ENCODE measurements at regions not wholly inside any gene's neighbourhood (a gene's known extent, or its start where the extent isn't known, plus 50 kb on each side); places are given as distances from the start of the nearest gene placed in this dataset.
A peak's percentile ranks its signal among the peaks of the same experiment; 100 is the strongest.

DNA sequence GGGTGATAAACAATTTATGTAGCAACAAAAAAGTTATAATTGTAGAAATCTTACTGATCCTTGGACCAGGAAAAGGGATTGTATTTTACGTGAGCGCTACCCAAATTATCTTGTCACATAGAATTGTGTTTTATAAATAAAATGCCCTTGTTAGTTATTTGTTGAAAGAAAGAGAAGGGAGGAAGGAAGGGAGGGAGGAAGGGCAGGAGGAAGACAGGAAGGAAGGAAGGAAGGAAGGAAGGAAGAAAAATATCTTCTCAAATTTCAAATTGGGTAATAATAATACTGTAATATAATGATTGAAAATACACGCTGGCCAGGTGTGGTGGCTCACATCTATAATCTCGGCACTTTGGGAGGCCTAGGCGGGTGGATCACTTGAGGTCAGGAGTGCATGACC is 206.2 kb upstream of the TLL1 start:
- H3K4me3 ChIP-seq (ENCODE audit: low read depth, low read length): no peak overlapping the region
- H3K27me3 ChIP-seq (ENCODE audit: insufficient read depth, low read length): no peaks in the 10 kb centered on the region
- H3K27ac ChIP-seq (ENCODE audit: low read depth, low read length): no peak overlapping the region
- no peaks in the 10 kb centered on the region for H3K36me3 ChIP-seq (ENCODE audit: insufficient read depth, low read length)
- H2AFZ ChIP-seq (ENCODE audit: low read length, unreplicated experiment): no peak overlapping the region
- H3K4me1 ChIP-seq (ENCODE audit: control insufficient read depth, insufficient read depth, low read length, unreplicated experiment): peaks cover 4% of the 10 kb centered on the region
- no peaks in the 10 kb centered on the region for H3K79me2 ChIP-seq (ENCODE audit: control insufficient read depth, insufficient read depth, low read length, unreplicated experiment)

- Histone ChIP-seq H3K27me3 (ENCODE audit: insufficient read depth, low read length) (no peaks in the 10 kb centered on the region), H3K27ac (ENCODE audit: low read depth, low read length) (no peak overlapping the region), H3K79me2 (ENCODE audit: control insufficient read depth, insufficient read depth, low read length, unreplicated experiment) (no peaks in the 10 kb centered on the region), H2AFZ (ENCODE audit: low read length, unreplicated experiment) (no peak overlapping the region), H3K4me1 (ENCODE audit: control insufficient read depth, insufficient read depth, low read length, unreplicated experiment) (peaks cover 4% of the 10 kb centered on the region), H3K36me3 (ENCODE audit: insufficient read depth, low read length) (no peaks in the 10 kb centered on the region), H3K4me3 (ENCODE audit: low read depth, low read length) (no peak overlapping the region)
Measured at GRCh38 chr4:165667969-165668368, 205.1 kb upstream of the TLL1 start.

DNA sequence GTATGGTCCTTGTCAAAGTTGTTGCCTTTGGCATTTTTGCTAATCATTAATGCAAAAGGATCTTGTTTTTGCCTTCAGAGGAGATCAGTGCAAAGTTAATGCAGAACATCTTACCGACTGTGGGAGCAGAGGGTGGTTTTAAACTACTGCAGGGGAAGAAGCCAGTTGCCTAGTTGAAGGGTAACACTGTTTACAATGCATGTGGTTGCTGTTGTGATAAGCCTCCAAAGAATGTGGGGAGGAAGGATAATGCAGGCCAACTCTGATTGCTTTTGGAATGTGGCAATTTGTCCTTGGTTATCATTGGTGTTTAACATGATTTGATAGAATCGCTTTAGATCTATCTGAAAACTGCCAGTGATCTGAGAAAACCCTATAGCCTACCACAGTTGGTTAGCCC is 204.3 kb upstream of the TLL1 start:
- Histone ChIP-seq H3K27me3 (ENCODE audit: insufficient read depth, low read length) (no peaks in the 10 kb centered on the region), H3K36me3 (ENCODE audit: insufficient read depth, low read length) (no peaks in the 10 kb centered on the region), H3K4me1 (ENCODE audit: control insufficient read depth, insufficient read depth, low read length, unreplicated experiment) (no peaks in the 10 kb centered on the region), H3K27ac (ENCODE audit: low read depth, low read length) (no peak overlapping the region), H2AFZ (ENCODE audit: low read length, unreplicated experiment) (no peak overlapping the region), H3K4me3 (ENCODE audit: low read depth, low read length) (no peak overlapping the region), H3K79me2 (ENCODE audit: control insufficient read depth, insufficient read depth, low read length, unreplicated experiment) (no peaks in the 10 kb centered on the region)

DNA sequence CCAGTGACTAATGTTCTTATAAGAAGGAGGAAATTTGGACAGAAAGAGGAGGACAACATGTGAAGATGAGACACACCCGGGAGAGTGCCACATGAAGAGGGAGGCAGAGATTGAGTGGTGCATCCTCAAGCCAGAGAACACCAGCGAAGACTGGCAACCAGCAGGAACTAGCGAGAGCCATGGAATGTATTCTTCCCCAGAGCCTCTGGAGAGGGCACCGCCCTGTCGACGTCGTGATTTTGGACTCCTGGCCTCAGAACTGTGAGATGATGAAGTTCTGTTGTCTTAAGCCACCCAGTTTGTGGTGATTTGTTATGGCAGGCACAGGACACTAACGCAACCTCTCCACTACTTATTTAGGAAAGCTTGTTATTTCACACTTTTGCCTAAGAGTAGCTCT is 196.0 kb upstream of the TLL1 start:
- Histone ChIP-seq H3K27me3 (ENCODE audit: insufficient read depth, low read length) (no peaks in the 10 kb centered on the region), H3K36me3 (ENCODE audit: insufficient read depth, low read length) (no peaks in the 10 kb centered on the region), H3K4me1 (ENCODE audit: control insufficient read depth, insufficient read depth, low read length, unreplicated experiment) (no peaks in the 10 kb centered on the region), H3K27ac (ENCODE audit: low read depth, low read length) (no peak overlapping the region), H3K4me3 (ENCODE audit: low read depth, low read length) (no peak overlapping the region), H3K79me2 (ENCODE audit: control insufficient read depth, insufficient read depth, low read length, unreplicated experiment) (no peaks in the 10 kb centered on the region), H2AFZ (ENCODE audit: low read length, unreplicated experiment) (no peak overlapping the region)

- Histone ChIP-seq H3K79me2 (ENCODE audit: control insufficient read depth, insufficient read depth, low read length, unreplicated experiment) (no peaks in the 10 kb centered on the region), H3K27me3 (ENCODE audit: insufficient read depth, low read length) (no peaks in the 10 kb centered on the region), H3K4me3 (ENCODE audit: low read depth, low read length) (no peak overlapping the region), H3K4me1 (ENCODE audit: control insufficient read depth, insufficient read depth, low read length, unreplicated experiment) (peaks cover 11% of the 10 kb centered on the region), H3K27ac (ENCODE audit: low read depth, low read length) (no peak overlapping the region), H3K36me3 (ENCODE audit: insufficient read depth, low read length) (no peaks in the 10 kb centered on the region), H2AFZ (ENCODE audit: low read length, unreplicated experiment) (no peak overlapping the region)
Measured at GRCh38 chr4:165678236-165678935, 194.7 kb upstream of the TLL1 start.

- H2AFZ ChIP-seq (ENCODE audit: low read length, unreplicated experiment): no peak overlapping the region
Measured at GRCh38 chr4:165678936-165679325, 194.1 kb upstream of the TLL1 start.

GRCh38 chr4:165680821-165681220 is 192.2 kb upstream of the TLL1 start:
- Histone ChIP-seq H3K4me1 (ENCODE audit: control insufficient read depth, insufficient read depth, low read length, unreplicated experiment) (peaks cover 16% of the 10 kb centered on the region), H3K79me2 (ENCODE audit: control insufficient read depth, insufficient read depth, low read length, unreplicated experiment) (no peaks in the 10 kb centered on the region), H2AFZ (ENCODE audit: low read length, unreplicated experiment) (no peak overlapping the region), H3K27ac (ENCODE audit: low read depth, low read length) (no peak overlapping the region), H3K27me3 (ENCODE audit: insufficient read depth, low read length) (no peaks in the 10 kb centered on the region), H3K4me3 (ENCODE audit: low read depth, low read length) (no peak overlapping the region), H3K36me3 (ENCODE audit: insufficient read depth, low read length) (no peaks in the 10 kb centered on the region)

More at GRCh38 chr4:165678936-165679325, 194.1 kb upstream of the TLL1 start:
- Histone ChIP-seq H3K4me3 (ENCODE audit: low read depth, low read length) (no peak overlapping the region), H3K36me3 (ENCODE audit: insufficient read depth, low read length) (no peaks in the 10 kb centered on the region), H3K4me1 (ENCODE audit: control insufficient read depth, insufficient read depth, low read length, unreplicated experiment) (peaks cover 11% of the 10 kb centered on the region), H3K27ac (ENCODE audit: low read depth, low read length) (no peak overlapping the region), H3K27me3 (ENCODE audit: insufficient read depth, low read length) (no peaks in the 10 kb centered on the region), H3K79me2 (ENCODE audit: control insufficient read depth, insufficient read depth, low read length, unreplicated experiment) (no peaks in the 10 kb centered on the region)

- no peak overlapping the region for H2AFZ ChIP-seq (ENCODE audit: low read length, unreplicated experiment)
- H3K27ac ChIP-seq (ENCODE audit: low read depth, low read length): no peak overlapping the region
- peaks cover 16% of the 10 kb centered on the region for H3K4me1 ChIP-seq (ENCODE audit: control insufficient read depth, insufficient read depth, low read length, unreplicated experiment)
- no peaks in the 10 kb centered on the region for H3K79me2 ChIP-seq (ENCODE audit: control insufficient read depth, insufficient read depth, low read length, unreplicated experiment)
- no peaks in the 10 kb centered on the region for H3K36me3 ChIP-seq (ENCODE audit: insufficient read depth, low read length)
- no peak overlapping the region for H3K4me3 ChIP-seq (ENCODE audit: low read depth, low read length)
- H3K27me3 ChIP-seq (ENCODE audit: insufficient read depth, low read length): no peaks in the 10 kb centered on the region
Measured at GRCh38 chr4:165682611-165683010, 190.4 kb upstream of the TLL1 start.

DNA sequence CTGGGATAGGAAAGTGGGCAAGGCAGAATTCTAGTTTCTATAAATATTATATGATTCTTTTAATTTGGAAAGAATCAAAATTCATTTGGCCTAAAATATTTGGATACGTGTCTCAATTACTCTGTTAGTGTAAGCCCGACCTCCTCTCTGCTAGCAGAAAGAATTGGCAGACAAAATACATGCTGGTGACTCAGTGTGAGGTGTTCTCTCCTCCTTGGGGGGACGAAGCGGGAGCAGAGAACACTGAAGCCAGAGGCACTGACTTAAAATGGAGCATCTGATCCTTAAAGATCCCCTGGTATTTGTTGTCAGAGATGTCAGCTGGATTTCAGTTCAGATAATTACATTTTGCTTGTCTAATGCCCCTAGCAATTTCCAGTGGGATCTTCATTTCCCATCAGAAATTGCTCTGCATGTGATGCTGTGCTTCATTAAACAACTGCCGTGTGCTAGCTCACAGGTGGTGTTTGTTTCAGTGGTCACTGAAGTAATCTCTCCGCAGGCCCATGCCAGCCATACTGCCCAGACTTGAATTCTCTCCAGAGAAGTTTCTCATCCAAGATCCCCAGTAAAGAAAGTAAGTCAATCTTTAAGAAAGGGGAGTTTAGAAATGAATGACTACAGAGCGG is 188.7 kb upstream of the TLL1 start:
- Histone ChIP-seq H3K4me3 (ENCODE audit: low read depth, low read length) (no peak overlapping the region), H2AFZ (ENCODE audit: low read length, unreplicated experiment) (peak overlapping the region; percentile 26), H3K79me2 (ENCODE audit: control insufficient read depth, insufficient read depth, low read length, unreplicated experiment) (no peaks in the 10 kb centered on the region), H3K4me1 (ENCODE audit: control insufficient read depth, insufficient read depth, low read length, unreplicated experiment) (peaks cover 16% of the 10 kb centered on the region), H3K27me3 (ENCODE audit: insufficient read depth, low read length) (no peaks in the 10 kb centered on the region), H3K27ac (ENCODE audit: low read depth, low read length) (no peak overlapping the region), H3K36me3 (ENCODE audit: insufficient read depth, low read length) (no peaks in the 10 kb centered on the region)

- no peaks in the 10 kb centered on the region for H3K36me3 ChIP-seq (ENCODE audit: insufficient read depth, low read length)
- no peaks in the 10 kb centered on the region for H3K79me2 ChIP-seq (ENCODE audit: control insufficient read depth, insufficient read depth, low read length, unreplicated experiment)
- peaks cover 17% of the 10 kb centered on the region for H3K4me1 ChIP-seq (ENCODE audit: control insufficient read depth, insufficient read depth, low read length, unreplicated experiment)
- no peaks in the 10 kb centered on the region for H3K27me3 ChIP-seq (ENCODE audit: insufficient read depth, low read length)
- no peak overlapping the region for H3K4me3 ChIP-seq (ENCODE audit: low read depth, low read length)
- no peak overlapping the region for H3K27ac ChIP-seq (ENCODE audit: low read depth, low read length)
- no peak overlapping the region for H2AFZ ChIP-seq (ENCODE audit: low read length, unreplicated experiment)
Measured at GRCh38 chr4:165686756-165687155, 186.3 kb upstream of the TLL1 start.

- Histone ChIP-seq H3K27me3 (ENCODE audit: insufficient read depth, low read length) (no peaks in the 10 kb centered on the region), H3K27ac (ENCODE audit: low read depth, low read length) (no peak overlapping the region), H3K36me3 (ENCODE audit: insufficient read depth, low read length) (no peaks in the 10 kb centered on the region), H3K4me1 (ENCODE audit: control insufficient read depth, insufficient read depth, low read length, unreplicated experiment) (peaks cover 15% of the 10 kb centered on the region), H3K79me2 (ENCODE audit: control insufficient read depth, insufficient read depth, low read length, unreplicated experiment) (no peaks in the 10 kb centered on the region), H2AFZ (ENCODE audit: low read length, unreplicated experiment) (no peak overlapping the region), H3K4me3 (ENCODE audit: low read depth, low read length) (no peak overlapping the region)
Measured at GRCh38 chr4:165689159-165689558, 183.9 kb upstream of the TLL1 start.
